Activated CD4-positive, alpha-beta T cell treated with anti-CD3 and anti-CD28 coated beads, Interleukin-2, amount 50 U/mL, for 16 hours (primary cell): ENCODE measurements at regions not wholly inside any gene's neighbourhood (a gene's known extent, or its start where the extent isn't known, plus 50 kb on each side); places are given as distances from the start of the nearest gene placed in this dataset.

Source experiments
- DNase-seq: peaks from one replicate; pipeline ENCODE4 v3.0.0-alpha.2; 2020

GRCh38 chr1:42033629-42034028 is 114.9 kb upstream of the HIVEP3 start:
- no peak for DNase-seq

GRCh38 chr1:42017730-42018129 is 99.0 kb upstream of the HIVEP3 start:
- DNase-seq: no peak

- DNase-seq: peak; percentile 71
Observed at GRCh38 chr1:42017259-42017658, 98.5 kb upstream of the HIVEP3 start.

- DNase-seq: no peak
Observed at GRCh38 chr1:42014823-42015222, 96.1 kb upstream of the HIVEP3 start.

- no peak for DNase-seq
Observed at GRCh38 chr1:42013881-42014470, 95.3 kb upstream of the HIVEP3 start.

GRCh38 chr1:42012852-42013251 is 94.1 kb upstream of the HIVEP3 start:
- no peak for DNase-seq

GRCh38 chr1:42010381-42010780 is 91.7 kb upstream of the HIVEP3 start:
- DNase-seq: no peak

- DNase-seq: no peak
Observed at GRCh38 chr1:42008264-42008663, 89.5 kb upstream of the HIVEP3 start.

GRCh38 chr1:42006836-42007235 is 88.1 kb upstream of the HIVEP3 start:
- no peak for DNase-seq

- no peak for DNase-seq
Observed at GRCh38 chr1:42006093-42006492, 87.4 kb upstream of the HIVEP3 start.

- DNase-seq: no peak
Observed at GRCh38 chr1:42005530-42005929, 86.8 kb upstream of the HIVEP3 start.

GRCh38 chr1:42004860-42005259 is 86.1 kb upstream of the HIVEP3 start:
- no peak for DNase-seq

GRCh38 chr1:42004322-42004721 is 85.6 kb upstream of the HIVEP3 start:
- no peak for DNase-seq

- DNase-seq: no peak
Observed at GRCh38 chr1:42003433-42003832, 84.7 kb upstream of the HIVEP3 start.

- no peak for DNase-seq
Observed at GRCh38 chr1:42002220-42002619, 83.5 kb upstream of the HIVEP3 start.

- no peak for DNase-seq
Observed at GRCh38 chr1:42000766-42001165, 82.0 kb upstream of the HIVEP3 start.

GRCh38 chr1:41999884-42000283 is 81.2 kb upstream of the HIVEP3 start:
- DNase-seq: no peak

- no peak for DNase-seq
Observed at GRCh38 chr1:41998250-41998649, 79.5 kb upstream of the HIVEP3 start.

GRCh38 chr1:41997153-41997552 is 78.4 kb upstream of the HIVEP3 start:
- DNase-seq: no peak

- no peak for DNase-seq
Observed at GRCh38 chr1:41995441-41996130, 76.9 kb upstream of the HIVEP3 start.

GRCh38 chr1:41994195-41994894 is 75.6 kb upstream of the HIVEP3 start:
- no peak for DNase-seq

GRCh38 chr1:41983451-41983850 is 64.7 kb upstream of the HIVEP3 start:
- no peak for DNase-seq

- DNase-seq: no peak
Observed at GRCh38 chr1:41981796-41982195, 63.1 kb upstream of the HIVEP3 start.
